ENCODE measurements at regions not wholly inside any gene's neighbourhood (a gene's known extent, or its start where the extent isn't known, plus 50 kb on each side); places are given as distances from the start of the nearest gene placed in this dataset.

- no peaks in the 10 kb centered on the region for H3K27me3 ChIP-seq (ENCODE audit: control insufficient read depth, insufficient read depth, low read length)
- no peak overlapping the region for H3K9ac ChIP-seq (ENCODE audit: low read depth, low read length)
- H3K56ac ChIP-seq (ENCODE audit: extremely low read depth, insufficient read depth, low read length): no peak overlapping the region
- WGBS, 2 experiments (ENCODE audit: extremely low coverage in 2 of 2, insufficient read length in 1 of 2): 83% methylated on average over 1 of the region's 5 CpGs; no CpG with 5 or more reads in 1 of the 2 experiments
- no peak for TF ChIP-seq ELK1 (IDR thresholded peaks at IDR 0.05; ENCODE audit: borderline replicate concordance, low read depth, low read length)
- no peak for TF ChIP-seq SMC3 (IDR thresholded peaks at IDR 0.05; ENCODE audit: low read depth, low read length)
- TF ChIP-seq RAD21 (IDR thresholded peaks at IDR 0.05; ENCODE audit: low read length): no peak
- TF ChIP-seq POLR2A (IDR thresholded peaks at IDR 0.05; ENCODE audit: low read depth, low read length): no peak
- no peak for TF ChIP-seq CEBPB (IDR thresholded peaks at IDR 0.05; ENCODE audit: low read depth, low read length)
- no peak for TF ChIP-seq CTCF (conservative IDR thresholded peaks at IDR 0.05; ENCODE audit: low read depth, low read length)
- TF ChIP-seq MAFK (IDR thresholded peaks at IDR 0.05; ENCODE audit: low read depth, low read length): no peak
- no peak for TF ChIP-seq USF2 (IDR thresholded peaks at IDR 0.05; ENCODE audit: low read depth, low read length)
- no peak for TF ChIP-seq MAZ (IDR thresholded peaks at IDR 0.05; ENCODE audit: borderline replicate concordance, low read depth, low read length)
- no peak for TF ChIP-seq RFX5 (IDR thresholded peaks at IDR 0.05; ENCODE audit: low read depth, low read length)
- no peak for TF ChIP-seq RCOR1 (IDR thresholded peaks at IDR 0.05; ENCODE audit: insufficient replicate concordance, low read length)
- no peak for TF ChIP-seq BHLHE40 (IDR thresholded peaks at IDR 0.05; ENCODE audit: low read depth, low read length)
- TF ChIP-seq MXI1 (IDR thresholded peaks at IDR 0.05; ENCODE audit: borderline replicate concordance, low read depth, low read length): no peak
- dilution Hi-C loops (cut with HindIII; ENCODE audit: low sequenced_read_pairs, unreplicated experiment) (no loop called here), in situ Hi-C loops (cut with MboI; ENCODE audit: low sequenced_read_pairs) (no loop called here), intact Hi-C loops (cut with micrococcal nuclease) (no loop called here)
- peaks cover 17% of the 10 kb centered on the region for H3K9me3 ChIP-seq (ENCODE audit: control insufficient read depth, insufficient read depth, low read length)
- no peak overlapping the region for H2BK15ac ChIP-seq (ENCODE audit: low read depth, low read length)
- no peak overlapping the region for H4K5ac ChIP-seq (ENCODE audit: low read depth, low read length)
- CTCF ChIA-PET: no interaction called here
- H2AK5ac ChIP-seq (ENCODE audit: low read depth, low read length): no peak overlapping the region
- no peak overlapping the region for H4K91ac ChIP-seq (ENCODE audit: insufficient read depth, low read depth, low read length)
- H3K9me1 ChIP-seq (ENCODE audit: insufficient read depth, low read length): no peaks in the 10 kb centered on the region
- H4K20me1 ChIP-seq (ENCODE audit: insufficient read depth, low read length): no peaks in the 10 kb centered on the region
- H3K27ac ChIP-seq (ENCODE audit: insufficient read depth, low read length): no peak overlapping the region
- no peak overlapping the region for H4K8ac ChIP-seq (ENCODE audit: low read depth in 2 of 2, low read length in 2 of 2)
- no peak overlapping the region for H2BK120ac ChIP-seq (ENCODE audit: low read depth, low read length)
- no peak overlapping the region for H3K14ac ChIP-seq (replicated peaks; ENCODE audit: low read depth, low read length)
- no peak overlapping the region for H3K18ac ChIP-seq (ENCODE audit: low read depth, low read length)
- DNase-seq (no peak), ATAC-seq (ENCODE audit: low read depth) (no peak)
- no peaks in the 10 kb centered on the region for H3K4me1 ChIP-seq (ENCODE audit: control insufficient read depth, insufficient read depth, low read length)
- H3K4me3 ChIP-seq (ENCODE audit: insufficient read depth, low read depth, low read length): no peak overlapping the region
- H3K4ac ChIP-seq (ENCODE audit: low read depth, low read length): no peak overlapping the region
- H3K36me3 ChIP-seq (ENCODE audit: control insufficient read depth, insufficient read depth, low read length): no peaks in the 10 kb centered on the region
- no peak overlapping the region for H2BK20ac ChIP-seq (ENCODE audit: low read depth, low read length)
- POLR2A ChIA-PET (ENCODE audit: unreplicated experiment): no interaction called here
- H2AFZ ChIP-seq (replicated peaks; ENCODE audit: low read length, poor library complexity): no peak overlapping the region
- H2AK9ac ChIP-seq (replicated peaks; ENCODE audit: low read depth, low read length, poor library complexity): no peak overlapping the region
- no peak overlapping the region for H3K4me2 ChIP-seq (ENCODE audit: low read depth, low read length)
- no peaks in the 10 kb centered on the region for H3K79me1 ChIP-seq (ENCODE audit: low read depth in 1 of 2, low read length in 2 of 2)
- H2BK5ac ChIP-seq (ENCODE audit: low read depth, low read length, poor library complexity, severe bottlenecking): no peak overlapping the region
- no TSS peak for BruUV-seq (replicated peaks)
- H3K23ac ChIP-seq (ENCODE audit: low read depth, low read length): no peak overlapping the region
Observed at GRCh38 chr7:68474661-68475216, 1123.5 kb upstream of the AUTS2 start.

All from IMR-90 (cell line).